Heart right ventricle (tissue), 16 donors: ENCODE measurements at regions not wholly inside any gene's neighbourhood (a gene's known extent, or its start where the extent isn't known, plus 50 kb on each side); places are given as distances from the start of the nearest gene placed in this dataset.

Experiments
- ATAC-seq, 8 donors: fragments of 200-7000 bp; cut with Tn5 transposase; one replicate each; pipeline ENCODE4 v1.9.1; 2020; ENCODE audit warnings: mild to moderate bottlenecking in 8 of 8, moderate library complexity in 8 of 8, moderate number of reproducible peaks in 1 of 8
- DNase-seq, 2 donors: peaks; one replicate each; pipeline ENCODE4 v3.0.0-alpha.2; 2020
- H3K27ac ChIP-seq, 10 donors: fragments of 200-600 bp; sonication (generic) in 2 of 10; one replicate each; pipeline versions ENCODE4 v1.5.0 to v1.8.0; 2020 to 2022; ENCODE audit warnings: mild to moderate bottlenecking in 3 of 10
- H3K27me3 ChIP-seq, 7 donors: fragments of 200-600 bp; one replicate each; pipeline ENCODE4 v1.8.0; 2021 to 2022; ENCODE audit warnings: mild to moderate bottlenecking in 2 of 7
- H3K36me3 ChIP-seq, 9 donors: fragments of 200-600 bp; sonication (generic) in 1 of 9; one replicate each; pipeline versions ENCODE4 v1.5.0 to v1.8.0; 2020 to 2022; ENCODE audit warnings: mild to moderate bottlenecking in 2 of 9
- H3K4me1 ChIP-seq, 9 donors: fragments of 200-600 bp; sonication (generic) in 1 of 9; one replicate each; pipeline versions ENCODE4 v1.5.0 to v1.8.0; 2020 to 2022; ENCODE audit warnings: mild to moderate bottlenecking in 4 of 9
- H3K4me3 ChIP-seq, 10 donors: fragments of 200-600 bp; sonication (generic) in 2 of 10; one replicate each; pipeline versions ENCODE4 v1.5.0 to v1.8.0; 2020 to 2022; ENCODE audit warnings: mild to moderate bottlenecking in 7 of 10, moderate library complexity in 2 of 10
- H3K9me3 ChIP-seq, 11 donors: fragments of 200-600 bp in 10 of 11; sonication (generic) in 2 of 11; one replicate each; pipeline versions ENCODE4 v1.5.0 to v1.8.0; 2013 to 2022; ENCODE audit warnings: mild to moderate bottlenecking in 2 of 11, control low read depth in 1 of 11, moderate library complexity in 1 of 11
- CTCF ChIP-seq, 9 donors: fragments of 200-600 bp; sonication (generic) in 2 of 9; IDR thresholded peaks; one replicate each; pipeline versions ENCODE4 v1.5.0 to v1.8.0; 2021 to 2022; ENCODE audit warnings: antibody characterized with exemption in 9 of 9, mild to moderate bottlenecking in 5 of 9, moderate library complexity in 1 of 9
- WGBS, 2 donors: extraction: QIAGEN DNeasy Blood & Tissue Kit; methylation state at CpG; one replicate each; pipeline ENCODE4 v1.1.7; 2013; ENCODE audit warnings: inconsistent platforms in 1 of 2; 5-methylcytosine and 5-hydroxymethylcytosine counted together
- intact Hi-C, 10 donors: fragments of 100-400 bp; cut with DNase I; formaldehyde crosslinking; loops; one replicate each; pipeline versions ENCODE4 v1.11.1 to v1.14.2; 2022
- donor health status: Arrhythmogenic right ventricular cardiomyopathy.
- donor health status: ischemic (EF 13 %, LVEDD 7.1; RV severe dilation, severe dysfunction).
- donor health status: healthy with polysubstance abuse.
- donor health status: DM: no; HTN: yes; CAD: no.
- donor health status: DM: no; HTN: no; CAD: no.
- donor health status: ischemic (EF 25% LVEDD 6.9; RV normal size, moderate dysfunction).
- donor health status: ischemic (EF 25% LVEDD 5.7; RV mildly dilated, moderate dysfunction).
- donor health status: healthy.
- donor health status: DM: yes; HTN: yes; CAD: no.
- donor health status: Ischemic cardiomyopathy.
- donor health status: ischemic (EF 35%, LVEDD 5.7; RV mildly dilated, moderate dysfunction).
- donor health status: nonischemic (EF 11% LVEDD 7.7; RV severe dilation, severe dysfunction).
- donor health status: DM: yes; HTN: yes; CAD: no.
- donor health status: PGD.
- donor health status: ischemic (EF 29% LVEDD 5.4; RV normal size, mild dysfunction).
- donor health status: nonischemic (EF 23%, LVEDD 6.1; RV moderate dilation, normal function).

- TF ChIP-seq CTCF (IDR thresholded peaks at IDR 0.05) = no peak
- H3K4me1 ChIP-seq = no peaks in the 10 kb centered on the region
Measured at GRCh38 chr20:4502756-4503155, 183.5 kb upstream of the PRNP start.

GRCh38 chr20:4493386-4493785 is 192.9 kb upstream of the PRNP start:
- TF ChIP-seq CTCF (IDR thresholded peaks at IDR 0.05) = no peak
- peaks cover 0 to 5% (median 0%) of the 10 kb centered on the region in 7 donors for H3K27me3 ChIP-seq
- no peak for DNase-seq
- no peak overlapping the region for H3K27ac ChIP-seq
- ATAC-seq = no peak
- H3K36me3 ChIP-seq = no peaks in the 10 kb centered on the region
- H3K4me1 ChIP-seq = no peaks in the 10 kb centered on the region
- 67 to 70% methylated on average over 2 of the region's 2 CpGs for WGBS, 2 donors
- intact Hi-C loops = no loop called here
- no peak overlapping the region for H3K4me3 ChIP-seq
- H3K9me3 ChIP-seq = peaks cover 0 to 7% (median 0%) of the 10 kb centered on the region in 11 donors

More at GRCh38 chr20:4502756-4503155, 183.5 kb upstream of the PRNP start:
- Histone ChIP-seq H3K36me3 (no peaks in the 10 kb centered on the region), H3K27me3 (peaks cover 0 to 9% (median 0%) of the 10 kb centered on the region in 7 donors), H3K4me3 (no peak overlapping the region), H3K9me3 (peaks cover 0 to 17% (median 0%) of the 10 kb centered on the region in 11 donors), H3K27ac (no peak overlapping the region)
- DNase-seq (no peak), ATAC-seq (no peak)
- intact Hi-C loops = no loop called here
- WGBS, 2 donors = 35 to 44% methylated on average over 4 of the region's 4 CpGs

- DNase-seq = no peak
- Histone ChIP-seq H3K9me3 (peaks cover 0 to 5% (median 0%) of the 10 kb centered on the region in 11 donors), H3K36me3 (no peaks in the 10 kb centered on the region), H3K27ac (no peak overlapping the region), H3K4me1 (no peaks in the 10 kb centered on the region), H3K4me3 (no peak overlapping the region), H3K27me3 (peaks cover 0 to 5% (median 0%) of the 10 kb centered on the region in 7 donors)
- WGBS, 2 donors = 91 to 94% methylated on average over 2 of the region's 2 CpGs
- TF ChIP-seq CTCF (IDR thresholded peaks at IDR 0.05) = no peak
- intact Hi-C loops = no loop called here
- no peak for ATAC-seq
Measured at GRCh38 chr20:4491643-4492042, 194.6 kb upstream of the PRNP start.

- no peaks in the 10 kb centered on the region for H3K9me3 ChIP-seq
- no peak overlapping the region for H3K4me3 ChIP-seq
- no peak for TF ChIP-seq CTCF (IDR thresholded peaks at IDR 0.05)
- ATAC-seq = no peak
- H3K27ac ChIP-seq = no peak overlapping the region
- no peaks in the 10 kb centered on the region for H3K4me1 ChIP-seq
- intact Hi-C loops = no loop called here
- H3K36me3 ChIP-seq = no peaks in the 10 kb centered on the region
- peaks cover 0 to 5% (median 0%) of the 10 kb centered on the region in 7 donors for H3K27me3 ChIP-seq
- no peak for DNase-seq
- WGBS, 2 donors = 45 to 50% methylated on average over 6 of the region's 6 CpGs
Measured at GRCh38 chr20:4490606-4491280, 195.5 kb upstream of the PRNP start.
